Erythroblast (primary cell): ENCODE measurements at regions not wholly inside any gene's neighbourhood (a gene's known extent, or its start where the extent isn't known, plus 50 kb on each side); places are given as distances from the start of the nearest gene placed in this dataset.

Source experiments
- GATA1 ChIP-seq: IDR thresholded peaks from 2 replicates; pipeline ENCODE4 v1.6.1; 2011; ENCODE audit warnings: low read depth, mild to moderate bottlenecking, control low read depth, low read length, moderate library complexity
- POLR2A ChIP-seq: IDR thresholded peaks from 2 replicates; pipeline ENCODE4 v1.6.1; 2011; ENCODE audit warnings: mild to moderate bottlenecking, low read length

DNA sequence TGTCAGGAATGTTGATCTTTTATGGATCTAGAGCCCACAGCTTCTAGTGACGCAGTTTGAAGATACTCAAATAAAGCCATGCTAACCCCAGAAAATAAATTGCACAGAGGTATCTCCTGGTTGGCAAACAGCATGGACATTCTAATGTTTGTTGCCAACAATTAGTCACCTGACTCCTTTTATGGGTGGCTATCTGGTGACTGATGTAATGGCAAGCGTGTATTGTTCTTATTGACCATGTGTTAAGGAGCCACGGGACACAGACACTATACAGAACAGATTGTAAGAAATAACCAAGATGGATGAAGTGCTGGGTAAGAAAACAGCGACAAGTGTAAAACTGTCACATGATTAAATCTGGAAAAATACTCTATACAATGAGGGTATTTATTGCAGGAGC is 401.3 kb upstream of the PDE3A start:
- TF ChIP-seq POLR2A (no peak), GATA1 (no peak)
